OCI-LY7 (cell line): ENCODE measurements at regions not wholly inside any gene's neighbourhood (a gene's known extent, or its start where the extent isn't known, plus 50 kb on each side); places are given as distances from the start of the nearest gene placed in this dataset.

ENCODE experiments used
- BruUV-seq: library from RNA; stranded (reverse); fragments of 400-500 nt; replicated peaks from 2 replicates; lab custom pipeline; 2021; lab: Mats Ljungman, UMichigan
- CTCF ChIA-PET: fragments of 300-600 bp; sonication (Branson Sonifier 250); formaldehyde crosslinking; loops from one replicate; lab custom pipeline; 2022; ENCODE audit warnings: antibody characterized with exemption; ENCODE audit not compliant: unreplicated experiment; lab: Charles Lee
- POLR2A ChIA-PET: fragments of 300-600 bp; sonication (Branson Sonifier 250); formaldehyde crosslinking; loops from one replicate; lab custom pipeline; 2022; ENCODE audit warnings: antibody characterized with exemption; lab: Charles Lee
- DNase-seq: peaks from one replicate; pipeline ENCODE4 v3.0.0-alpha.2; 2015; ENCODE audit warnings: low spot score
- H2AFZ ChIP-seq: fragments of 200-600 bp; sonication (generic), shearing (Covaris generic); 2 replicates; pipeline ENCODE4 v1.6.1; 2014; ENCODE audit warnings: mild to moderate bottlenecking, antibody characterized with exemption, low read length, moderate library complexity
- H3K27ac ChIP-seq: fragments of 200-600 bp; sonication (generic); 2 replicates; pipeline ENCODE4 v1.5.1; 2014; ENCODE audit warnings: mixed run types, low read depth, mild to moderate bottlenecking, moderate library complexity, low read length, inconsistent platforms; ENCODE audit not compliant: poor library complexity, severe bottlenecking
- H3K36me3 ChIP-seq: fragments of 200-600 bp; sonication (generic); 2 replicates; pipeline ENCODE4 v1.6.1; 2014; ENCODE audit warnings: mild to moderate bottlenecking, antibody characterized with exemption, low read length, moderate library complexity, mixed read lengths; ENCODE audit not compliant: insufficient read depth
- H3K4me1 ChIP-seq: fragments of 200-600 bp; sonication (generic); 2 replicates; pipeline ENCODE4 v1.5.1; 2014; ENCODE audit warnings: mild to moderate bottlenecking, low read length; ENCODE audit not compliant: insufficient read depth, poor library complexity, severe bottlenecking
- H3K4me2 ChIP-seq: fragments of 200-600 bp; sonication (generic); 2 replicates; pipeline ENCODE4 v1.6.1; 2014; ENCODE audit warnings: mild to moderate bottlenecking, low read length
- H3K4me3 ChIP-seq: fragments of 200-600 bp; sonication (generic); 2 replicates; pipeline ENCODE4 v1.5.1; 2014; ENCODE audit warnings: mild to moderate bottlenecking, low read depth, low read length; ENCODE audit not compliant: poor library complexity, severe bottlenecking
- H3K79me2 ChIP-seq: fragments of 200-600 bp; sonication (generic); 2 replicates; pipeline ENCODE4 v1.6.1; 2016; ENCODE audit warnings: low read depth, mild to moderate bottlenecking, low read length, moderate library complexity, mixed read lengths; ENCODE audit not compliant: insufficient read depth
- H3K9me2 ChIP-seq: fragments of 200-600 bp; sonication (generic); 2 replicates; pipeline ENCODE4 v1.6.1; 2016; ENCODE audit warnings: mild to moderate bottlenecking, low read length, mixed read lengths; ENCODE audit not compliant: insufficient read depth
- H3K9me3 ChIP-seq: fragments of 200-600 bp; sonication (generic); 2 replicates; pipeline ENCODE4 v1.6.1; 2014; ENCODE audit warnings: mild to moderate bottlenecking, mixed run types, low read length, mixed read lengths
- H4K20me1 ChIP-seq: fragments of 200-600 bp; sonication (generic); 2 replicates; pipeline ENCODE4 v1.6.1; 2014; ENCODE audit warnings: mild to moderate bottlenecking, antibody characterized with exemption, low read length, moderate library complexity, mixed read lengths; ENCODE audit not compliant: insufficient read depth
- CTCF ChIP-seq: fragments of 200-600 bp; sonication (generic); conservative IDR thresholded peaks from 2 replicates; pipeline ENCODE4 v1.5.1; 2014; ENCODE audit warnings: mild to moderate bottlenecking, antibody characterized with exemption, low read length, moderate library complexity, mixed read lengths
- EZH2phosphoT487 ChIP-seq: fragments of 200-600 bp; sonication (generic); IDR thresholded peaks from 2 replicates; pipeline ENCODE4 v1.6.1; 2018; ENCODE audit warnings: low read depth, borderline replicate concordance, mild to moderate bottlenecking, mixed run types, antibody characterized with exemption, low read length, moderate library complexity, mixed read lengths
- intact Hi-C: fragments of 100-400 bp; cut with micrococcal nuclease; formaldehyde crosslinking; loops from one replicate; pipeline ENCODE4 v1.10.0; 2022; ENCODE audit not compliant: unreplicated experiment

DNA sequence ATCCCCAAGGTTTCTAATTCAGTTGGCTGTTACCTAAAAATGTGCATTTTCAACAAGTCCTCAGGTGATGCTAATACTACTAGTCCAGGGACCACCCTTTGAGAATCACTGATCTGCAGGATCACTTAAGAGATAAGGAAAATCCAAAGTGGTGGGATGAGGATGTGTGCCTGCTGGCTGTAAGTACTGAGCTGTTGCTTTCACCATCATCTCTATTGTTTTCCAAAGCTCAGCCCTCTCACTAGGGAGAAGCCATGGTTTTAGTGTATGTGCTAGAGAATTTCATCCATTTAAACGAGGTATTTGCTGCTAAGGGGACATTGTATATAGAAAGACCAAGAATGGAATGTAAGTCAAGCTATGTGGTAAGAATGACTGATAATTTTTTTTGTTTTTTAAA lies 202.3 kb downstream of the KIF21A start:
- Histone ChIP-seq H3K9me2 (no peaks in the 10 kb centered on the region), H4K20me1 (no peaks in the 10 kb centered on the region), H3K4me1 (no peaks in the 10 kb centered on the region), H3K4me3 (no peak overlapping the region), H3K79me2 (no peaks in the 10 kb centered on the region), H3K9me3 (no peaks in the 10 kb centered on the region), H3K36me3 (no peaks in the 10 kb centered on the region), H3K4me2 (no peak overlapping the region), H3K27ac (no peak overlapping the region), H2AFZ (no peak overlapping the region)
- DNase-seq, result no peak
- ChIA-PET CTCF (no interaction called here), POLR2A (interaction anchor here (0.6 kb wide), 1 partner anchor 23 kb away, joined by 3 read pairs; no protein-coding TSS in a partner anchor)
- TF ChIP-seq EZH2phosphoT487 (no peak), CTCF (no peak)
- no TSS peak for BruUV-seq
- intact Hi-C loops, result no loop called here

GRCh38 chr12:39239490-39240486 lies 203.1 kb downstream of the KIF21A start:
- Histone ChIP-seq H2AFZ (no peak overlapping the region), H3K79me2 (no peaks in the 10 kb centered on the region), H3K4me2 (no peak overlapping the region), H3K4me3 (no peak overlapping the region), H3K9me2 (no peaks in the 10 kb centered on the region), H3K36me3 (no peaks in the 10 kb centered on the region), H3K4me1 (no peaks in the 10 kb centered on the region), H3K27ac (no peak overlapping the region), H4K20me1 (no peaks in the 10 kb centered on the region), H3K9me3 (no peaks in the 10 kb centered on the region)
- no peak for DNase-seq
- intact Hi-C loops, result no loop called here
- POLR2A ChIA-PET, result interaction anchor here (0.6 kb wide), 1 partner anchor 156 kb away, joined by 3 read pairs; no protein-coding TSS in a partner anchor
- no TSS peak for BruUV-seq
- CTCF ChIA-PET, result no interaction called here
- TF ChIP-seq EZH2phosphoT487 (no peak), CTCF (no peak)

- POLR2A ChIA-PET, result interaction anchor here (1.4 kb wide), 1 partner anchor 12 kb away, joined by 3 read pairs; no protein-coding TSS in a partner anchor
- intact Hi-C loops, result no loop called here
- H3K27ac ChIP-seq, result no peak overlapping the region
- H3K4me3 ChIP-seq, result no peak overlapping the region
- no TSS peak for BruUV-seq
- H3K9me2 ChIP-seq, result no peaks in the 10 kb centered on the region
- H3K4me2 ChIP-seq, result no peak overlapping the region
- CTCF ChIA-PET, result no interaction called here
- no peaks in the 10 kb centered on the region for H3K4me1 ChIP-seq
- H2AFZ ChIP-seq, result no peak overlapping the region
- DNase-seq, result no peak
- H3K36me3 ChIP-seq, result no peaks in the 10 kb centered on the region
- no peaks in the 10 kb centered on the region for H3K79me2 ChIP-seq
- H4K20me1 ChIP-seq, result no peaks in the 10 kb centered on the region
- TF ChIP-seq CTCF (no peak), EZH2phosphoT487 (no peak)
- H3K9me3 ChIP-seq, result no peaks in the 10 kb centered on the region
Observed at GRCh38 chr12:39237004-39237403, 205.9 kb downstream of the KIF21A start.
